DND-41 (cell line): ENCODE measurements at regions not wholly inside any gene's neighbourhood (a gene's known extent, or its start where the extent isn't known, plus 50 kb on each side); places are given as distances from the start of the nearest gene placed in this dataset.

Source experiments
- EZH2 ChIP-seq: IDR thresholded peaks from 3 replicates; pipeline ENCODE4 v1.6.1; 2012; ENCODE audit warnings: borderline replicate concordance, low read depth, mild to moderate bottlenecking, moderate library complexity, low read length, inconsistent platforms; ENCODE audit not compliant: severe bottlenecking
- TF ChIP-seq, protein P1 (sequence below): IDR thresholded peaks from 2 replicates; pipeline ENCODE4 v1.5.1; 2012; ENCODE audit warnings: borderline replicate concordance, low read length, moderate library complexity, mild to moderate bottlenecking; ENCODE audit not compliant: poor library complexity, severe bottlenecking; ENCODE audit errors: extremely low read depth

DNA sequence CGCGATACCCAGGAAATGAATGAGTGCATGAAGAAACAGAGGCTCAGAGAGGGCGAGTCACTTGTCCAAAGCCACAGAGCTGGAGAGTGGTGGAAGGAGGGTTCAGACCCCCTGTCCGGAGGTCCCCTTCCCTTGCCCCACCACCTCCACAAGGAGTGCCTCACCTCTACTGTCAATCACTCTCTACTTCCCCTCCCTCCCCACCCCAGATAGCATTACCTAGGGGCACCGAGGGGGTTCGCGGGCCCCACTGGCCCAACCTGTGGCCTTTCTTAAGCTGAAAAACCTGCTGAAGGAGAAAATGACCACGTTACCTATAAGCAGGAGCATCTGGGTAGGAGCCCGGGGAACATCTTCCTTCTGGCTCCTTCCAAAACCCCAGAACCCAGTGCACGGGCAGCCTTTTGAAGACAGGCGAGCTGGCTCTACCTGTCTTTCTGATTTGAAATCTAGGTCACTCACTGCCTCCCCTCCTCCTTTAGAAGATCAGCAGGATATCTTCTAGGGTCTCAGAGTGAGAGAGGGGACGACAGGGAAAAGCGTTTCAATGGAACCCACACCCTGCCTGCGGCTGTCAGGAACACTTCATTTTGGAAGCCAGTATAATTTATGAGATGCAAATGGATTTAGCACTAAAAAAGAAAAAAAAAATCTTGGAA is 89.9 kb upstream of the MEF2A start:
- no peak for TF ChIP-seq EZH2
- TF ChIP-seq, protein P1, sequence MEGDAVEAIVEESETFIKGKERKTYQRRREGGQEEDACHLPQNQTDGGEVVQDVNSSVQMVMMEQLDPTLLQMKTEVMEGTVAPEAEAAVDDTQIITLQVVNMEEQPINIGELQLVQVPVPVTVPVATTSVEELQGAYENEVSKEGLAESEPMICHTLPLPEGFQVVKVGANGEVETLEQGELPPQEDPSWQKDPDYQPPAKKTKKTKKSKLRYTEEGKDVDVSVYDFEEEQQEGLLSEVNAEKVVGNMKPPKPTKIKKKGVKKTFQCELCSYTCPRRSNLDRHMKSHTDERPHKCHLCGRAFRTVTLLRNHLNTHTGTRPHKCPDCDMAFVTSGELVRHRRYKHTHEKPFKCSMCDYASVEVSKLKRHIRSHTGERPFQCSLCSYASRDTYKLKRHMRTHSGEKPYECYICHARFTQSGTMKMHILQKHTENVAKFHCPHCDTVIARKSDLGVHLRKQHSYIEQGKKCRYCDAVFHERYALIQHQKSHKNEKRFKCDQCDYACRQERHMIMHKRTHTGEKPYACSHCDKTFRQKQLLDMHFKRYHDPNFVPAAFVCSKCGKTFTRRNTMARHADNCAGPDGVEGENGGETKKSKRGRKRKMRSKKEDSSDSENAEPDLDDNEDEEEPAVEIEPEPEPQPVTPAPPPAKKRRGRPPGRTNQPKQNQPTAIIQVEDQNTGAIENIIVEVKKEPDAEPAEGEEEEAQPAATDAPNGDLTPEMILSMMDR: no peak
